ENCODE measurements at regions not wholly inside any gene's neighbourhood (a gene's known extent, or its start where the extent isn't known, plus 50 kb on each side); places are given as distances from the start of the nearest gene placed in this dataset.

DNA sequence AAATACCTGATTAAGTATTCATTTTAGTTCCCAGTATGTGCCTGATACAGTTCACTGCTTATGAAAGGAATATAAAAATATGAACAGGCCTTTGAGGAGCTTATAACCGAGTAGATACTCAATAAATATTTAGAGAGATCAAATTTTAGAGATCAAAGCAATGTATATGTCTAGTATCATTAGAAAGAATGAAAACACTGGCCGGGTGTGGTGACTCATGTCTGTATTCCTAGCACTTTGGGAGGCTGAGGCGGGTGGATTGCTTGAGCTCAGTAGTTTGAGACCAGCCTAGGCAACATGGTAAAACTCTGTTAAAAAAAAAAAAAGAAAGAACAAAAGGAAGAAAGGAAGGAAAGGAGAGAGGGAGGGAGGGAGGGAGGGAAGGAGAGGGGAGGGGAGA is 113.2 kb upstream of the EEA1 start:
- TF ChIP-seq, protein P1, sequence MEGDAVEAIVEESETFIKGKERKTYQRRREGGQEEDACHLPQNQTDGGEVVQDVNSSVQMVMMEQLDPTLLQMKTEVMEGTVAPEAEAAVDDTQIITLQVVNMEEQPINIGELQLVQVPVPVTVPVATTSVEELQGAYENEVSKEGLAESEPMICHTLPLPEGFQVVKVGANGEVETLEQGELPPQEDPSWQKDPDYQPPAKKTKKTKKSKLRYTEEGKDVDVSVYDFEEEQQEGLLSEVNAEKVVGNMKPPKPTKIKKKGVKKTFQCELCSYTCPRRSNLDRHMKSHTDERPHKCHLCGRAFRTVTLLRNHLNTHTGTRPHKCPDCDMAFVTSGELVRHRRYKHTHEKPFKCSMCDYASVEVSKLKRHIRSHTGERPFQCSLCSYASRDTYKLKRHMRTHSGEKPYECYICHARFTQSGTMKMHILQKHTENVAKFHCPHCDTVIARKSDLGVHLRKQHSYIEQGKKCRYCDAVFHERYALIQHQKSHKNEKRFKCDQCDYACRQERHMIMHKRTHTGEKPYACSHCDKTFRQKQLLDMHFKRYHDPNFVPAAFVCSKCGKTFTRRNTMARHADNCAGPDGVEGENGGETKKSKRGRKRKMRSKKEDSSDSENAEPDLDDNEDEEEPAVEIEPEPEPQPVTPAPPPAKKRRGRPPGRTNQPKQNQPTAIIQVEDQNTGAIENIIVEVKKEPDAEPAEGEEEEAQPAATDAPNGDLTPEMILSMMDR (IDR thresholded peaks at IDR 0.05) = no peak
- TF ChIP-seq POLR2A (IDR thresholded peaks at IDR 0.05) = no peak

All from Peyer's patch (tissue), 4 donors.